GM20431 (cell line): ENCODE measurements at regions not wholly inside any gene's neighbourhood (a gene's known extent, or its start where the extent isn't known, plus 50 kb on each side); places are given as distances from the start of the nearest gene placed in this dataset.

Source experiments
- in situ Hi-C: fragments of 300-500 bp; cut with MseI, MboI; formaldehyde crosslinking; loops from one replicate; pipeline ENCODE4 v1.15.0; 2020; ENCODE audit warnings: low sequenced_read_pairs; ENCODE audit not compliant: unreplicated experiment

DNA sequence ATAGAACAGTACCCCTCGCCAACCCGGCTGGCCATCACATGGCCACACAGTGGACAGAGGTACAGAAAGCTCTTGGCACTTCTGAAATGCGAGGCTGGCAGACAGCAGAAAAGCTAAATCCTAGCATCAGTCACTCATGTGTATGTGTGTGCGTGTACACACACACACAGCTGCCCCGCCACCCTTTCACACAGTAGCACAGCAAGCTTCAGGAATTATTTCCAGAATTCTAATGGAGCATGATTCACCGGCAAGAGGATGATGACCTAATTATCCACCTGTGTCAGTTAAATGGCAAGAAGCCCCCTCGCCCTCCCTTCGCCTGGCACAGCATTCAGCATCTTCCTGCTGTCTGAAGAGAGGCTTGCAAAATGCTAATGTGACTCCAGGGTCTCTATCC is 336.0 kb downstream of the SHANK2 start:
- in situ Hi-C loops = no loop called here

DNA sequence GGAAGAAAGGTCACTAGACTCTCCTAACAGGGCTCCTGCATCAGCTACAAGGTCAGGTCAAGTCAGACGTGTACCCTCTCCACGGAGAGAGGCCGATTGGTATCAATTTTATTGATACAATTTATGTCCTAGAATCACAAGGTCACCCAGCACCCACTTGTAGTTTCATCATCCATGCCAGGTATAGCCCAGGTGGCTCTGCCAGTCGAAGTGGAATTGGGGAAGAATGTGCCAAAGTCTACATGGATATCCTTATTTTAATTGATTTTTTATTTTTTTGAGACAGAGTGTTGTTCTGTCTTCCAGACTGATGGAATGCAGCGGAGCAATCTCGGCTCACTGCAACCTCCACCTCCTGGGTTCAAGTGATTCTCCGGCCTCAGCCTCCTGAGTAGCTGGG is 334.1 kb downstream of the SHANK2 start:
- in situ Hi-C loops = no loop called here

DNA sequence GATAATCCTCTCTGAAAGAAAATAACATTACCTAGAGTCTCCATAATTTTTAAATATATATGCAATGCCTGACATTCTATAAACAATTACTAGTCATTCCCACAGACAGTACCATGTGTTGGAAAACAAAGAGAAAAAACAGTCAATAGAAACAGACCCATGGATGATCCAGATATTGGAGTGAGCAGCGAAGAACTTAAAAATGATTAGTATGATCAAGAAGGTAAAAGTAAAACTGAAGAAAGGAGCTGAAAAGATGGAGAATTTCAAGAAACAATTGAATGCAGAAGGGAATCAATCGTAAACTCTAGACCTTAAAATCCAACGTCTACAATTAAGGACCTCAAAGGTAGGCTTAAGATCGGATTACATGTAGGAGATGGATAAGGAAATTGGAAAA is 330.6 kb downstream of the SHANK2 start:
- in situ Hi-C loops = no loop called here

DNA sequence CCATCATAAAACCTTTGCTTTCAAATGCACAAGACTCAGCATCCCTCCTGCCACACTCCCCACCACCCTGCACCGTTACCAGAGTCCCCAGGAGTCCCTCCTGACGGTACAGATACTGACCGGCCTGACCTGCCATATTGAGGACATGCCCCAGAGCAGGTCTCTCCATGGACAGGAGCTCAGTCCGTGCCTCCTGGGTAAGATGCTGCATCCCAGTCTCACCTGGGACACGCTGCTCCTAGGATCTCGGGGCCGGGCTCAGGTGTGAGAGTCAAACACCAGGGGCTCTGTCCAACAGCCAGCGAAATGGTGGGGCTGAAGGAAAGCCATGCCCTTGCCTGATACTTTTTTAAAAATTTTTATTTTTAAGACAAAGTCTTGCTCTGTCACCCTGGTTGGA is 328.3 kb downstream of the SHANK2 start:
- in situ Hi-C loops = no loop called here

DNA sequence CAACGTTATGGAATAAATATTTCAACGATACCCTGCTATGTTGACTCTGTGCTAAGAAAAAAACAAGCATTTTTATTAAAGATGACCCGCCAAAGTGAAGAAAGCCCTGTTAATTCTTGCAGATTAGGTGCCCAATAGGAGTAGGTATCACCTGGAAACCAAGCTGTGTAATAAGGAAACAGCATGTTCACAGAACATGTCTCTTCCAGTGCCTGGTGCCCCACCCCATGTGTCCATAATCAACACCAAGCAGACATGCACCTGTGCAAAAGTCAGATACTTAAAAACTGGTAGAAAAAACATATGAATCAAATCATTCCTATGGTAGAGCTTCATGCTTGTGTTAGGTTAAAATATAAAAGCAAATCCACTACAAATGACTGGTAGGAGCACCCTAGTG is 327.1 kb downstream of the SHANK2 start:
- in situ Hi-C loops = no loop called here

DNA sequence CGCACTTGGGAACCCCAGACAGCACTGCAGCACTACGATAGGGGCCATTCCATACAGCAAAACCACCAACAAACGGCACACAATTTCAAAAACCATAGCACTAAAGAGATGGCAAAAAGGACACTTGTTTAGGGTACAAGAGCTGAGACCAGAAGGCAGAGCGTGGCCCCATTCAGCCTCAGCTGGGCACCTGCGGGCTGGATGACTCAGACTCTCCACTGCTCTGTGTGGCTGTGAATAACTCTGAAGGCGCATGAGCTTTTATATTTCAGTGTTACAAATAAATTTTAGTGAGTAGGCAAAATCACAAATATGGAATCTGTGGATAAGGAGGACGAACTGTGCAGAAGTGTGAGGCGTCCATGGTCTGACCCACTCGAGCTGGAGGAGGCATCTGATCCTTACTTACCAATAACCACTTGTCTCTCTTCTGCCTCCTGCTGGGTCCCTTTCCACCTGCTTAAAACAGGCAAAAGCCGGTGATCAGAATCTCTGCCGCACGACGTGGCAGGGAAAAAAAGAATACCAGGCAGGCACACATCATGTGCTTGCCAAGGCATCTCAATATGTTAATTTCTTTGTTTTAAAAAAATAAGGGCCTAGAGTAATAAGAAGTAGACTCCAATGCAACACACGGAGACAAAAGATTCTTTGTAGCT is 325.7 kb downstream of the SHANK2 start:
- in situ Hi-C loops = no loop called here

DNA sequence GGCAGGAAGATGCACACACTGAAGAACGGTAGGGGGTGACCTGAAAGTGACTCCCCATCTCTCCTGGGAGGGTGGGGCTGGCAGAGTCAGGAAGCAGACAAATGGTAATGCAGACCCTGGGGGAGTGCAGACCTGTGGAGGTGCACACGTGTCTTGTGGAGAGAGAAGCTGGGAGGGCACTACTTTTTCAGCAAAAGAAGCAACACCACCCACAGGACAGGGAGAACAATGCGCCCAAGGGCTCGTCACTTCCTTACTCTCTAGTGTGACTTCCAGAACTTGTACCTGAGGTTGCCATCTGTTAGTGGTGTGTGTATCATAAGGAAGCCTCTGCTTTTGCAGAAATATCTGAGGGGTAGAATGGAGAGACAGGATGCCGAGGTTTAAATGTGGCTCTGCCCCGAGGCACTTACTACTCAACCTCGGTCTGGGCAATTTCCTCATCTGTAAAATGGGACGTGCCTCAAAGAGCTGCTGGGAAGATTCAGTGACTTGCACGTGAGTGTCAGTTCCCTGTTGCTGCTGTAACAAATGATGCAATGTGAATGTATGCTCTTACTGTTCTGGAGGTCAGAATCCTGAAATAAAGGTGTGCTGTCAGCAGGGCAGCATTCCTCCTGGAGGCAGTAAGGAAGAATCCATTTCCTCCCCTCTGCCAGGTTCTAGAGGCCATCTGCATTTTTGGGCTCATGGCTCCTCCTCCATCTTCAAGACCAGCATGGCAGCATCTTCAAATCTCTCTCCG is 323.4 kb downstream of the SHANK2 start:
- in situ Hi-C loops = no loop called here

DNA sequence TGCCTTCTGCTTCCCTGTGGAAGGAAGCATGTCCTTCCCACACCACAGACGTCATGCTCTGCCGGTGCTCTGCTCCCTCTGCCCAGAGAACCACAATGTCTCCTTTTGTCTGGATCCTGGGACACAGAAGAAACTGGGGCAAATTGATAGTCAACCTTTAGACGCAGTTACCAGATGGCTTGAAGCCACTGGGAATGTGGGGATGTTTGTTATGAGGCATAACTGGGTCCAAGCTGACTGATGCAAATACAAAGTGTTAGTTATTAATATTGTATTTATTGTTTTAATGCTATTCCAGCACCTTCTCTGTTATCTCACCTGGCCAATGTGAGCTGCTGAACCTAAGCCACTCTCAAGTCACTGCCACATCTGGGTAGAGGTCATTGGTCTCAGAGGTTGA is 322.2 kb downstream of the SHANK2 start:
- in situ Hi-C loops = no loop called here

DNA sequence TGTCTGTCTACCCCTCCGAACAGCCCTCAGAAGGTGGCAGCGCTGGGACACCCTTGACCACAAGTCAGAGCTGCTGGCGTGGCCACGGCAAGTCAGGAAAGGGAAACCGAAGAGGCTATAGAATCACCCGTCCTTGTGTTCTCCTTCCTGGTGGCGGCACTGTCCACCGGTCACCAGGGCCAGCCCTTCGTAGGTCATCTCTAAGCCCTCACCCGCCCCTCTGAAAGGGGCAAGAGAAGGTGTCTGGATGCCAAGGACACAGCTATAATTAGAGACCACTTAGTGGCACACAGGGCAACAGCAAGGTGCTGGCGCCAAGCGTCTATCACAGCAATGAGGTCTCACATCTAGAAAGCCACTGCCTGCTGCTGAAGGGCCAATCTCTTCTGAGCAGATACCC is 320.9 kb downstream of the SHANK2 start:
- in situ Hi-C loops = no loop called here

DNA sequence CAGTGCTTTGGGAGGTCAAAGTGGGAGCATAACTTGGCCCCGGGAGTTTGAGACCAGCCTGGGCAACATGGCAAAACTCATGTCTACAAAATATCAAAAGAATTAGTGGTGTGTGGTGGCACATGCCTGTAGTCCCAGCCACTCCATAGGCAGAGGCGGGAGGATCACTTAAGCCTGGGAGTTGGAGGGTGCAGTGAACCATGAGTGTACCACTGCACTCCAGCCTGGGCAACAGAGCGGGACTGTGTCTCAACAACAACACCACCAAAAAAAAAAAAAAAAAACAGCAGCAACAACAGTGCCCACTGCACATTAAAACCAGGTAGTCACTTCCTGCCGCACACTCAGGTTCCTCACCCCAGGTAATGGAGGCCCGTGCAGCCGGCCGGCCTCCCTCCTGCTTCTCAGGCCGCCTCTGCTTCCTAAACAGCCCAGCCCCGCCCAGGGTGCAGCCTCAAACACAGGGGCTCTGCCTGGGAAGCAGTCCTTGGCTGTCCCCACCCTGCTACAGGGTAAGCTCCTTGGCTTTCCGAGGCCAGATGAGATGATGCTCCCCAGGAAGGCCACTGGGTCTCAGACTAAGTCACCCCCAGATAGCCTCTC is 318.3 kb downstream of the SHANK2 start:
- in situ Hi-C loops = no loop called here

DNA sequence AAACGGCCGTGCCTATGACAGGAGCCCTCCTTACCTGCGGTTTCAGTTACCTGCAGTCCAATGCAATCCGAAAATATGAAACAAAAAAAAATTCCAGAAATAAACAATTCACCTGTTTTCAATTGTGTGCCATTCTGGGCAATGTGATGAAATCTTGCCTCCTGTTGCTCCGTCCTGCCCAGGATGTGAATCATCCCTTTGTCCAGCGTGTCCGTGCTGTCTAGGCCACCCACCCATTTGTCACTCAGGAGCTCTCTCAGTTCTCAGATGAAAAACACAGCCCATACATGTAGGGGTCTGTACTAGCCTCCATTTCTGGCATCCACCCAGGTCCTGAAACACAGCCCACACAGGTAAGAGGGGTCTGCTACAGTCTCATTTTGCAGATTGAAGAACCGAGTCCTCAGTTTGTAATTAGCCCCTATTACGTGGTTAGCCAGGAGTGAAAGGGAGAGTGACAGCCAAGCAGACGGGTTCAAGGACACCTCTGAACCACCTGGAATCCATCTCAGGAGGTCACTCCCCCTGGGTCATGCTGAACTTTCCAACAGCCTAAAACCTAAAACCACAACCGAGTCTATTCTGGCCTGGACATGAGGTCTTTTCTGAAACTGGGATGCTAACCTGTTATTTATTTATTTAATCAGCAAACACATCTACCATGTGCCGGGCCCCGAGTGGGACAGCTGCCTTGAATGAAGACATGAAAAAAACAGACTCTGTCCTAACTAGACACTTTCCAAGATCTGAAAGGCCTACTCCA is 317.2 kb downstream of the SHANK2 start:
- in situ Hi-C loops = no loop called here

DNA sequence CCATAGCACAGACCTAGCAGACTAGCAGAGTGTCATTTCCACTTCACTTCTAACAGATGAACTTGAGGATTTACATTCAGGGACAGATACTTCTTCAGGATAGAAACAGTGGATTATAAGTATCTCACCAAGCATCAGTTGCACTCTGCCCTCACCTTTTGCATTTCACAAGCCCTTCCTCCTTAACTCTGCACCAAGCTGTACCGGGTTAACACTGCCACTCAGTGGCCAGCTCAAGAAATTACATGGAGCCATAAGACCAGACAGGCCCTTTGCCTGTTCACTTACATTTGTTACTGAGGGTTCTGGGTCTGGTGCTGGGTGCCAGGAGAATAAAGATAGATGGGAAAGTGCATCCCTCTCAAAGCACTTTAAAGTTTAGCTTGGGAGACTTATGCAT is 309.8 kb downstream of the SHANK2 start:
- in situ Hi-C loops = no loop called here

DNA sequence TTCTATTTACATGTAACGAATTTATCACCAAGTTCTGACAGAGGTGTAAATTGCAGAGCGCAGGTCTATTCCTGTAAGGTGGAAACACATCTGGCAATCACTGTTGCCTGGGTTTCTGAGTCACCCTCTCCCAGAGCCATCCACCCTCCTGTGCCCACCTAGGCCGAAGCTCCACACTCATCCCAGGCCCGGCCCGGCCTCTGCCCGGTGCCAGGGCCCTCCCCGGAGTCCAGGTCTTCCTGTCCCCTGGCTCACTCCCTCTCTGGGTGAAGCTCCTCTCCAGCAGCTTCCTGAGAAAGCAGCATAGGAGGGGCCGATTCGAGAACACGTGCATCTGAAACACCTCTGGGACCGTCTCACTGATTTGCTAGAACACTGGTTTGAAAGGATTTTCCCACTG is 308.2 kb downstream of the SHANK2 start:
- in situ Hi-C loops = no loop called here

DNA sequence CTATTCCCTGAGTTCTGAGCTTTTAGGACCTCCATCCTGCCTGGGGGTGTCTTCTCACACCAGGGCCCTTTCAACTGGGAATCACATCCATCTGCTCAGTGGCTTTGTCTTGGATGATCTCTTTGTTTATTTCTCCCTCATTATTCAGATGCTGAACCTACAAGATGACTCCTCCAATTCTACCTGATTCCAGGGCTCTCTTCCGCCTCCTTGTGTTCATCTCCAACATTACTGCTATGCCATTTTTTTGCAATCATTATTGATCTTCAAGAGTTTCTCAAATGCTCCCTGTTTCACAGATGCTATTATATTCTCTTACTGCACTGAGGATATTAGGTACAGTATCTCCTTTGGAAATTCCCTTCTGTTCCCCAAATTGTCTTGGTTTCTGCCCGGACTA is 307.7 kb downstream of the SHANK2 start:
- in situ Hi-C loops = no loop called here

DNA sequence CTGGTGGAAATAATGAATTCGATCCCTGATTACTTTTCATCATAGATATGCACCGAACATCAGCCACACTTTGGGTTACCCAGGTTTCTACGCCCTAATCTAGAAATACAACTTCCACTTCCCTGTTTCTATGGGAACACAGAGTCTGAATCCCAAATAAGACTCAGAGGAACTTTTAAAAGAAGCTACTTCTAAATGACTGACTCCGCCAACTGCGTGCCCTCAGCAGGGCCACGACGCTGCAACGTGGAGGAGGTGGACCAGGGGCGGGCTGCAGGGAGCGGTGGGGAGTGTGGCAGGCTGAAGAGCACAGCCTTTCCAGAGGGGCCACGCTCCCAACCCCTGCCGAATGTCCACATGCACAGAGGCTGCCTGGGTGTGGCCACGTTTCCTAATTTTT is 304.0 kb downstream of the SHANK2 start:
- in situ Hi-C loops = no loop called here

DNA sequence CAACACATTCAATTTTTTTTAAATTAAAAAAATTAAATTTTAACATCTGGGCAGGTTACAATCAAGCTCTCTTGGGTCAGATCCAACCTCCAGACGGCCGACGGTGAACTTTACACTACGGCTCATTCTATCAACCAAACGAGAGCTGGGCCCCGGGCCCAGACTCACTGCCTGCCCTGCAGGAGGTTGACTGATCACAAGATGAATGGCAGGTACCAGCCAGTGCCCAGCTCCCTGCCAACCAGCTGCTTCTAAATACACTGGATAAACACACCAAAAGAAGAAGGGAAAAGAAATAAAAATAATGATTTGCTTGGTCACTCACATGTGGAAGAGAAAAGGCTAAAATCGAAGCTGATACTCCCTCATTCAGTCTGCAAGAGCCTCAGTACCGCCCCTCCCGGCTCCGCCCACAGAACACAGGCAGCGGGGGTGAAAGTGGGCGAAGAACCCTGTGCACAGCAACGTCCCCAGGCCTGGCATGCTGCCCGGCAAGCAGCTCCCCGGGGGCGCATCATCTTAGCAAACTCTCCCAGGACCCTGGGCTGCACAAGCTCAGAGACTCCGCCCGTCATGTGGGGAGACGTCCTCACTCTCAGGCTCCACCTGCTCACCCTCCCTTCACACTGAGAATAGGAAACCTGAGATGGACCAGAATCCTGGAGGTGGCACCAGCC is 303.4 kb downstream of the SHANK2 start:
- in situ Hi-C loops = no loop called here

DNA sequence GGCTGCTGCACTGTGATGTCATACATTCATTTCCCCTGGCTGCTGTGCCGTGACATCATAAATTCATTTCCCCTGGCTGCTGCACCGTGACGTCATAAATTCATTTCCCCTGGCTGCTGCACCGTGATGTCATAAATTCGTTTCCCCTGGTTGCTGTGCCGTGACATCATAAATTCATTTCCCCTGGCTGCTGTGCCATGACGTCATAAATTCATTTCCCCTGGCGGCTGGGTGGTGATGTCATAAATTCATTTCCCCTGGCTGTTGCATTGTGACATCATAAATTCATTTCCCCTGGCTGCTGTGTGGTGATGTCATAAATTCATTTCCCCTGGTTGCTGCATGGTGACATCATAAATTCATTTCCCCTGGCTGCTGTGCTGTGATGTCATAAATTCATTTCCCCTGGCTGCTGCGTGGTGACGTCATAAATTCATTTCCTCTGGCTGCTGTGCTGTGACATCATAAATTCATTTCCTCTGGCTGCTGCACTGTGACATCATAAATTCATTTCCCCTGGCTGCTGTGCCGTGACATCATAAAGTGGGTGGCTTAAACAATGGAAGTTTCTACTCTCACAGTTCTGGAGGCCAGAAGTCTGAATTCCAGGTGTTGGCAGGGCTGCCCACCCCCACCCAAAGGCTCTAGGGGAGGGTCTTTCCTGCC is 301.1 kb downstream of the SHANK2 start:
- in situ Hi-C loops = no loop called here

DNA sequence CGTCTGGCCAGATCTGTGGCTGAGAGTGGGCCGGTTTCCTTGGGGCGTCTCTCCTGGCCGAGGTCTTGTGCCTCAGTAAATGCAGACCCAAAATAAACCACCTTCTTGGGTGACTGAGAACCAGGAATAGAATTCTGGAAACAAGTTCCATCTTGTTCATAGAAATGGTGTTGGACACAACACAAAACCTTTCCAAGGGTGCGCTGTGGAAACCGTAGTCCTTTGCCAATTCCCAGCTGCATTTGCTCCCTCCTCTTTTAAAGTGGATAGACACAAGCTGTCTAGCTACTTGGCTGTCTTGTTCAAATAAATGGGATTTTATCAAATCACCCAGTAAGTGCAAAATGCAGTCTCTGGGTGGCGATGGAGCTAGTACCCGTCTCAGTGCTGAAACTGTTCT is 300.2 kb downstream of the SHANK2 start:
- in situ Hi-C loops = no loop called here

DNA sequence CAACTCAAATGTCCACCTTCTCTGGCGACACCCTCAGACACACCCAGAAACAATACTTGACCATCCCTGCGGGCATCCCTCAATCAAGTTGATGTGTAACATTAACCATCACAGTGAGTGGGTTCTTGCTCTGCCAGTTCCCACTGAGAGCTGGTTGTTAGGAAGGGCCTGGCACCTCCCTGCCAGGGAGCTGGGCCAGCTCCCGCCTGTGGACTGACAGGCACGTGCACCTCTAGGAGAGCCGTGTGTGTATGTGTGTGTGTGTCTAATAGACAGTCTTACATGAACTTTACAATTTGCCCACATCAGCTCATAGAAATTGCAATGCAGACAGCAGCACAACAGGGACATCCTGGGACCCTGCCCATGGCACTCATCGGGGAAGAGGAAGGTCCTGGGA is 298.7 kb downstream of the SHANK2 start:
- in situ Hi-C loops = no loop called here

DNA sequence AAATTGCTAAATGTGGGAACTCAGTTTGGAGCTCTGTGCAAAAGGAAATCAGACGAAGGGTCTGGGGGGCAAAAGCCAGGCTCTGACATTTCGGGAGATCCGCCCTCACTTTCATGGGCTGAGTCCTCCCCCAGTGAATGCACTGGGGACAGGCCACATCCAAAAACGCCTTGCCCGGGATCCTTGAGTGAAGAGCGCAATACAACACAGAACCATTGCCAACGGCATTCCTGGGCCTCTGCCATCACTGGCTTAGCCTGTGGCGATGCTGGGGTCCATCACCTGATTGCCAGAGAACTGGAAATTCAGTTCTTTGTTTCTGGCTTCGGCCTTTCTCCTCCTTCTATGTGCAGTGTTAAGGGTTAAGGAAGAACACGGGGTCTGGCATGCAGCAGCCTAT is 297.9 kb downstream of the SHANK2 start:
- in situ Hi-C loops = no loop called here
